SJCRH30 (cell line): ENCODE measurements at regions not wholly inside any gene's neighbourhood (a gene's known extent, or its start where the extent isn't known, plus 50 kb on each side); places are given as distances from the start of the nearest gene placed in this dataset.
"Not testable (repeated sequence)": the region's sequence is repeated elsewhere in the genome, so short reads cannot be mapped to it uniquely, and the experiment has no call there.

Source experiments
- DNase-seq, 2 experiments: peaks; one replicate each; pipeline ENCODE4 v3.0.0-alpha.2; 2015 to 2020
- H3K27ac ChIP-seq: fragments of 250-450 bp; sonication (Bioruptor Pico); 2 replicates; pipeline ENCODE4 v1.5.1; 2020; ENCODE audit warnings: mild to moderate bottlenecking, moderate library complexity
- H3K27me3 ChIP-seq: fragments of 250-450 bp; sonication (Bioruptor Pico); 2 replicates; pipeline ENCODE4 v1.5.1; 2020; ENCODE audit warnings: mild to moderate bottlenecking, moderate library complexity
- H3K36me3 ChIP-seq: fragments of 250-450 bp; sonication (Bioruptor Pico); 2 replicates; pipeline ENCODE4 v1.5.1; 2020; ENCODE audit warnings: mild to moderate bottlenecking, moderate library complexity
- H3K4me1 ChIP-seq: fragments of 250-450 bp; sonication (Bioruptor Pico); 2 replicates; pipeline ENCODE4 v1.5.1; 2020; ENCODE audit warnings: mild to moderate bottlenecking, moderate library complexity
- H3K4me3 ChIP-seq: fragments of 250-450 bp; sonication (Bioruptor Pico); 2 replicates; pipeline ENCODE4 v1.5.1; 2020; ENCODE audit warnings: mild to moderate bottlenecking, moderate library complexity
- H3K9me3 ChIP-seq: fragments of 250-450 bp; sonication (Bioruptor Pico); replicated peaks from 2 replicates; pipeline ENCODE4 v1.5.1; 2020; ENCODE audit warnings: mild to moderate bottlenecking, moderate library complexity

DNA sequence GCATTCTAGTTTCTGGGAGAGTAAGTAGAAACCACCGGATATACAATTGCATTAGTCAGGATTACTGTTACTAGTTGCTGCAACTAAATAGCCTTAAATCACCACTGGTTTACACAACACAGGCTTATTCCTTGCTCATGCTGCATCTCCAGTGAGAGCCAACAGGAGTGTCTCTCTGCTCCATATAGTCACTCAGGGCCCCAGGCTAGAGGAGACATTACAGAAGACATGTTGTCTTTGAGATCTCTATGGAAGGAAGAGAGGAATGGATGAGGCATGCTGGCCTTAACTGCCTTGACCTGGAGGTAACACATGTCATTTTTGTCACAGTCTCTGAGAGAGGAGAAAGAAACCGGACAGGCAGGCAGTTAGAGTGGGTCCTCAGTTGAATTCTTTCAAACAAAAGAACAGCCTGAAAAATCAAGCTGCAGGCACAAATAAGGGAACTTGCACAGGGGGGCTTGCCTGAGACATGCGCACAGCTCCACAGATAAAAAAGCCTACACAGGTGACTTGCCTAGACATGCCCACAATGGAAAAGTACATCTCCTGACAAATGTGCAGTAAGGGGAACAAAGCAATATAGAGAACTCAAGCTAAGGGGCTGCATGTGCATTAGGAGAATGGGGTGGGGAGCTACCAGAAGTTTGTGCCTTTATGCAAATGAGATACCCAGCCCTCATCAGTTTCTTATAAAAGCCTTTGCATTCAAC is 348.0 kb downstream of the TYW1 start:
- no peaks in the 10 kb centered on the region for H3K4me1 ChIP-seq
- no peak overlapping the region for H3K4me3 ChIP-seq
- H3K9me3 ChIP-seq, result no peaks in the 10 kb centered on the region; the same call in 1 of the 2 replicates
- H3K27me3 ChIP-seq, result no peaks in the 10 kb centered on the region
- H3K27ac ChIP-seq, result no peak overlapping the region
- DNase-seq, result no peak
- H3K36me3 ChIP-seq, result peaks cover 12% of the 10 kb centered on the region; the same call in 1 of the 2 replicates

DNA sequence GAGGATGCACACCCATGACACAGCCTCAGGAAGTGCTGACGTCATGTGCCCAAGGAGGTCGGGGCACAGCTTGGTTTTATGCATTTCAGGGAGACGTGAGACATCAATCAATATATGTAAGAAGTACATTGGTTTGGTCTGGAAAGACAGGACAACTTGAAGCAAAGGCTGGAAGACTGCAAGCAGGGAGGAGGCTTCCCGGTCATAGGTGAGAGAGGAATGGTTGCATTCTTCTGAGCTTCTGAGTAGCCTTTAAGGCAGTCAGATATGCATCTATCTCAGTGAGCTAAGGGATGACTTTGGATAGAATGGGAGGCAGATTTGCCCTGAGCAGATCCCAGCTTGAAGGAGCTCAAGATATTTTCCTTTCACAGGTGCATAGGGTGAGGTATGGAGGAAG is 349.5 kb downstream of the TYW1 start:
- no peak for DNase-seq
- Histone ChIP-seq H3K36me3 (0 out of 2 replicates have a peak, but pooled peaks cover 3% of the 10 kb centered on the region), H3K4me1 (no peaks in the 10 kb centered on the region), H3K4me3 (no peak overlapping the region), H3K9me3 (no peaks in the 10 kb centered on the region; the same call in 1 of the 2 replicates), H3K27me3 (no peaks in the 10 kb centered on the region), H3K27ac (no peak overlapping the region)

DNA sequence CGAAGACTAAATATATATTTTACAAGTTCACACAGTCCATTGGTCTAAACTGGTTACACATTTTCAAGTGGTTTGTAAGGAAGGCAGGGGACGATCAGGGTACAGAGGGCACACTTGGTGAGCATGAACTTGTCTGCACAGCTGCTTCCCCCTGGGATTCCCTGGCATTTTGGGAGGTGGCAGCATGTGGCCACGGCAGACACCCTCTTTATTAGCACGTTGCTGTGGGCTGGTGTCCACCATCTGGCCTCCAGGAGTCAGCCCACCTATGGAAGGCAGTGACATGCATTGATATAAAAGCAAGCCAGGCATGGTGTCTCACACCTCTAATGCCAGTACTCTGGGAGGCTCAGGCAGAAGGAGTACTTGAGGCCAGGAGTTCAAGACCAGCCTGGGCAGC is 350.2 kb downstream of the TYW1 start:
- Histone ChIP-seq H3K4me3 (no peak overlapping the region), H3K27me3 (no peaks in the 10 kb centered on the region), H3K9me3 (no peaks in the 10 kb centered on the region; the same call in 1 of the 2 replicates), H3K36me3 (0 out of 2 replicates have a peak, but pooled peaks cover 2% of the 10 kb centered on the region), H3K4me1 (no peaks in the 10 kb centered on the region), H3K27ac (no peak overlapping the region)
- DNase-seq, result no peak

DNA sequence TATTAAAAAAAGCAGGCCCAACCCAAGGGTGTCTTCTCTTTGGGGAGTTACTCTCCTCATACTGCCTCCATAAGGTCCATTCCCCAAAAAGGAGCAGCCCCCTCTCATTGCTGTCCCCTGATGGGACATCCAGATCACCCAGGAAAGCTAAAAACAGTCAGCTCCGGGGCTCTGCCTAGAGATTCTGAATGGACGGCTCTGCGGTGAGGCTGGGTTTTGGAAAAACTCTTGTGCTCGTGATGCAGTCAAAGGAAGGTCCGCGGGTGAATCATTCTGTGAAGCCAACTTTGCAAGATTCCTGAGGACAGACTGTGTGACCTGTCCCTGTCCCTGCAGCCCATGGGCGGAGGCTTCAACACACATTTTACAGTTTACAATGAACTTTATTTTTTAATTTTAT is 351.5 kb downstream of the TYW1 start:
- H3K4me1 ChIP-seq, result no peaks in the 10 kb centered on the region
- no peak overlapping the region for H3K4me3 ChIP-seq
- no peaks in the 10 kb centered on the region; the same call in 1 of the 2 replicates for H3K9me3 ChIP-seq
- 0 out of 2 replicates have a peak, but pooled peaks cover 2% of the 10 kb centered on the region for H3K36me3 ChIP-seq
- DNase-seq, result no peak
- no peaks in the 10 kb centered on the region for H3K27me3 ChIP-seq
- no peak overlapping the region for H3K27ac ChIP-seq

DNA sequence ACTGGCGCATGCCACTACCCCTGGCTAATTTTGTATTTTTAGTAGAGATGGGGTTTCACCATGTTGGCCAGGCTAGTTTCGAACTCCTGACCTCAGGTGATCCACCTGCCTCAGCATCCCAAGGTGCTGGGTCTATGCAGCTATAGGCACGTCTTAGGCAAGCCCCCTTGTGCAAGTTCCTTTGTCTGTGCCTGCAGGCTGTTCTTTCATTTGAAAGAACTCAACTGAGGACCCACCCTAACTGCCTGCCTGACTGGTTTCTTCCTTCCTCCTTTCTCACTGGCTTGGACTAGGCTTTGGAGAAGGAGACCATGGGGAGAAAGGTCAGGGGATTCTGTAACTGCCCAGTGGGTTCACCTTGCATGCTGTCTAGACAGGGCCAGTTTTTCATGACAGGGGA is 361.0 kb downstream of the TYW1 start:
- not testable (repeated sequence) for H3K4me1 ChIP-seq, H3K9me3 ChIP-seq, DNase-seq, H3K36me3 ChIP-seq, H3K27ac ChIP-seq, H3K4me3 ChIP-seq, H3K27me3 ChIP-seq

DNA sequence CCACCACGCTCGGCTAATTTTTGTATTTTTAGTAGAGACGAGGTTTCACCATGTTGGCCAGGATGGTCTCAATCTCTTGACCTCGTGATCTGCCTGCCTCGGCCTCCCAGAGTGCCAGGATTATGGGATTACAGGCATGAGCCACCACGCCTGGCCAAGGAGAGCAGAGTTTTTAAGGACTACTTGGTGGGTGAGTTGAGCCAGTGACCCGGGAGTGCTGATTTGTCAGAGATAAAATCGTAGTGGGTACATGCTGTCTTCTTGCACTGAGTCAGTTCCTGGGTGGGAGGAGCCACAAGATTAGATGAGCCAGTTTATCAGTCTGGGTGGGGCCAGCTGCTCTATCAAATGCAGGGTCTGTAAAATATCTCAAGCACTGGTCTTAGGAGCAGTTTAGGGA is 361.7 kb downstream of the TYW1 start:
- DNase-seq, result not testable (repeated sequence)

DNA sequence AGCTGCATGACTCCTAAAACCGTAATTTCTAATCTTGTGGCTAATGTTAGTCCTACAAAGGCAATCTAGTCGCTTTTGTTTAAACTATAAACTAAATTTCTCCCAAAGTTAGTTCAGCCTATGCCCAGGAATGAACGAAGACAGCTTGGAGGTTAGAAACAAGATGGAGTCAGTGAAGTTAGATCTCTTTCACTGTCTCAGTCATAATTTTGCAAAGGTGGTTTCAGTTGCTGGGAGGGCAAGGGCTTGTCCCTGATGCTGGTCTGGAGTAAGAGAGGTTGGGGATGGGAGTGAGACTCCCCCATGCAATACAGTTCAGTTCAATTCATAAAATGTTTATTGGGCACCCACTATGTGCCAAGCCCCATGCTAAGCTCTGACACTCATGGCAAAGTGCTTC is 362.1 kb downstream of the TYW1 start:
- H3K27me3 ChIP-seq, H3K4me1 ChIP-seq, DNase-seq, H3K4me3 ChIP-seq, H3K9me3 ChIP-seq, H3K36me3 ChIP-seq, H3K27ac ChIP-seq: not testable (repeated sequence)

More for the DNA sequence above, 361.7 kb downstream of the TYW1 start:
- H3K4me3 ChIP-seq, H3K4me1 ChIP-seq, H3K27me3 ChIP-seq, H3K9me3 ChIP-seq, H3K36me3 ChIP-seq, H3K27ac ChIP-seq: not testable (repeated sequence)

DNA sequence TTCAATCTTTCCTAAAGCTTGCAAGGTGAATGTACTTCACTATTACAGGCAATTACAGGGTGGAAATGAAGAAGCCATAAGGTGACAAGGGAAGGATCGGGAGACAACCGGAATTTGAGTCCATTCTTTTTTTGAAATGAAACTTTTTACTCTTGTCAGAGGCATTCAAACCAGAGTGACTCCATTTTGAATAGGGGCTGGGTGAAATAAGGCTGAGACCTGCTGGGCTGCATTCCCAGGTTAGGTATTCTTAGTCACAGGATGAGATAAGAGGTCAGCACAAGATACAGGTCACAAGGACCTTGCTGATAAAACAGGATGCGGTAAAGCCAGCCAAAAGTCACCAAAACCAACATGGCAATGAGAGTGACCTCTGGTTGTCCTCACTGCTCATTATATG is 363.3 kb downstream of the TYW1 start:
- no peaks in the 10 kb centered on the region for H3K36me3 ChIP-seq
- no peak overlapping the region for H3K27ac ChIP-seq

DNA sequence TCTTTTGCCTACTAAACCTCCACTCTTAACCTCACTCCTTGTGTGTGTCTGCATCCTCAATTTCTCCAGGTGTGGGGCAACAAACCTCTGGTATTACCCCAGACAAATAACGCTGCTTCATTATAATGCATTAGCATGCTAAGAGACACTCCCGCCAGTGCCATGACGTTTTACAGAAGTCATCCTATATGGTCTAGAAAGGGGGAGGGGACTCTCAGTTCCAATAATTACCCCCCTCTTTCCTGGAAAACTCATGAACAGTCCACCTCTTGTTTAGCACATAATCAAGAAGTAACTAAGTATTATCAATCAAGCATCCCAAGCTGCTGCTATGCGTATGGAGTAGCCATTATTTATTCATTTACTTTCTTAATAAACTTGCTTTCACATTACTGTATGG is 364.5 kb downstream of the TYW1 start:
- H3K36me3 ChIP-seq, result no peaks in the 10 kb centered on the region
- no peak for DNase-seq
- H3K4me3 ChIP-seq, result no peak overlapping the region
- H3K27me3 ChIP-seq, result no peaks in the 10 kb centered on the region
- H3K27ac ChIP-seq, result no peak overlapping the region
- H3K4me1 ChIP-seq, result no peaks in the 10 kb centered on the region
- peaks cover 7% of the 10 kb centered on the region; the same call in 1 of the 2 replicates for H3K9me3 ChIP-seq

More for the DNA sequence above, 363.3 kb downstream of the TYW1 start:
- H3K4me3 ChIP-seq, result no peak overlapping the region
- DNase-seq, result no peak
- peaks cover 7% of the 10 kb centered on the region; the same call in 1 of the 2 replicates for H3K9me3 ChIP-seq
- no peaks in the 10 kb centered on the region for H3K27me3 ChIP-seq
- no peaks in the 10 kb centered on the region for H3K4me1 ChIP-seq

DNA sequence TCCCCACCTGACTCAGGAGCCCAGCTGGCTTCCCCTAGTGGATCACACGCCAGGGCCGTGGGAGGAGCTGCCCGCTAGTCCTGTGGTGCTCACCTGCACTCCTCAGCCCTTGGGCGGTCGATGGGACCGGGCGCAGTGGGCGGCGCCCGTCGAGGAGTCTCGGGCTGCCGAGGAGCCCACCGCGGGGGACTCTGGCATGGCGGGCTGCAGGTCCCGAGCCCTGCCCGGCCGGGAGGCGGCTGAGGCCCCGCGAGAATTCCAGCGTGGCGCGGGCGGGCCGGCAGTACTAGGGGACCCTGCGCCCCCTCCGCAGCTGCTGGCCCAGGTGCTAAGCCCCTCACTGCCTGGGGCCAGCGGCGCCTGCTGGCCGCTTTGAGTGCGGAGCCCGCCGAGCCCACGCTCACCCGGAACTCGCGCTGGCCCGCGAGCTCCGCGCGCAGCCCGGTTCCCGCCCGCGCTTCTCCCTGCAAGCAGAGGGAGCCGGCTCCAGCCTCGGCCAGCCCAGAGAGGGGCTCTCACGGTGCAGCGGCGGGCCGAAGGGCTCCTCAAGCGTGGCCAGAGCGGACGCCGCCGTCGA is 367.9 kb downstream of the TYW1 start:
- peak overlapping the region; percentile 53 for H3K4me3 ChIP-seq
- H3K4me1 ChIP-seq, result no peaks in the 10 kb centered on the region
- H3K9me3 ChIP-seq, result 0 out of 2 replicates have a peak, but pooled peaks cover 5% of the 10 kb centered on the region
- no peaks in the 10 kb centered on the region for H3K27me3 ChIP-seq
- H3K36me3 ChIP-seq, result no peaks in the 10 kb centered on the region
- peak; percentile 24 to 49 for DNase-seq
- no peak overlapping the region for H3K27ac ChIP-seq

DNA sequence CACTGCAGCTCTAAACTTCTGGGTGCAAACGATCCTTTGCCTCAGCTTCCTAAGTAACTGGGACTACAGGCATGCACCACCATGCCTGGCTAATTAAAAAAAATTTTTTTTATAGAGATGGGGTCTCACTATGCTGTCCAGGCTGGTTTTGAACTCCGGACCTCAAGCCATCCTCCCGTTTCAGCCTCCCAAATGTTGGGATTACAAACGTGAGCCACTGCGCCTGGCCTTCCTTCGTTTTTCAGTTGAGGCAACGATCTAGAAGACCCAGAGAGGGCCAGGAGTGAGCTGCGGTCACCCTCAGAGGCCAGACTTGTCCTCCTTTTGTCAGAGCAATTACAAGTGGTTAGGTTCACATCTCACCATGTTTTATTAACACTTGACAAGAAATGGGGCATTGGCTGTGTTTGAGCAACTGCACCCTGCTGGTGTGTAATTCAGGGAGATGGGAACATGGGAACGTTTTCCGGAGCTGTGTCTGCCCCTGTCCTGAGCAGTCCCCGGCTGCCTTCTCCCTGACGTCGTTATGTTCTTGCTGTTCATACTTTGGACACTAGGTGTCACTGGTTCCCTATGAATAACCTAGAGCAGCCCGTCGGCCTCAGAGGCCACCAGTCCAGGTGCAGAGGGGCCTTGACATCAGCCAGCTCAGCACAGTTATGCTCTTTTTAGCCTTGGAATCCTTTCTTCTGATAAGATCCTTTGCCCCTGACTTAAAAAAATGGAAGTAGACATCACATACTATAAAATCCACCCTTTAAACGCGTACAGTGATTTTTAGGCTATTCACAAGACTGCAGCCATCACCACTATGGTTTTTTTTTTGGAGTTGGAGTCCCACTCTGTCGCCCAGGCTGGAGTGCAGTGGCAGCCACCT is 375.0 kb downstream of the TYW1 start:
- no peak overlapping the region for H3K27ac ChIP-seq
- 0 out of 2 replicates have a peak, but pooled peaks cover 5% of the 10 kb centered on the region for H3K9me3 ChIP-seq
- H3K27me3 ChIP-seq, result no peaks in the 10 kb centered on the region
- no peak overlapping the region for H3K4me3 ChIP-seq
- no peaks in the 10 kb centered on the region for H3K36me3 ChIP-seq
- H3K4me1 ChIP-seq, result no peaks in the 10 kb centered on the region
- peak; percentile 70 to 93 for DNase-seq

DNA sequence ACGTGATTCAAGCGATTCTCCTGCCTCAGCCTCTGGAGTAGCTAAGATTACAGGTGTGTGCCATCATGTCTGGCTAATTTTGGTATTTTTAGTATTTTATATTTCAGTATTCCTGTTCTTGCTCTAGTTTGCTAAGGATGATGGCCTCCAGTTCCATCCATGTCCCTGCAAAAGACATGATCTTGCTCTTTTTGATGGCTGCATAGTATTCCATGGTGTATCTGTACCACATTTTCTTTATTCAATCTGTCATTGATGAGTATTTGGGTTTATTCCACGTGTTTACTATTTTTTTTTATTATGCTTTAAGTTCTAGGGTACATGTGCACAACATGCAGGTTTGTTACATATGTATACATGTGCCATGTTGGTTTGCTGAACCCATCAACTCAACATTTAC is 376.8 kb downstream of the TYW1 start:
- not testable (repeated sequence) for H3K4me1 ChIP-seq, DNase-seq, H3K36me3 ChIP-seq, H3K4me3 ChIP-seq, H3K27me3 ChIP-seq, H3K9me3 ChIP-seq, H3K27ac ChIP-seq

DNA sequence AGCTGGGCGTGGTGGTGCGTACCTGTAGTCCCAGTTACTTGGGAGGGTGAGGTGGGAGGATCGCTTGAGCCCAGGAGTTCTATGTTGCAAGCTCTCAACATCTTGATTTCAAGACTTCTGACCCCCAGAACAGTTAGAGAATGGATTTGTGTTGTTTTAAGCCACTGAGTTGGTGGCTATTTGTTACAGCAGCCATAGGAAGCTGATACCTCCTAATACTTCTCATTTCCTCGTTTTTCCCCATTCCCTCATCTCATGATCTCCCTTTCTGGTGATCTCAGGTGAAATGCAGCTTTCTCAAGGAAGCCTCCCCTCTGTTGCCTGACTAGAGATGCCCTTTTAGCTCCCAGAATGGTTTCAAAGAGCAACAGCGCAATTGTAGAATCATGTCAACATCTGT is 378.8 kb downstream of the TYW1 start:
- Histone ChIP-seq H3K4me3 (no peak overlapping the region), H3K27ac (no peak overlapping the region), H3K4me1 (no peaks in the 10 kb centered on the region), H3K9me3 (peaks cover under 1% of the 10 kb centered on the region; the same call in 1 of the 2 replicates), H3K36me3 (no peaks in the 10 kb centered on the region), H3K27me3 (no peaks in the 10 kb centered on the region)
- no peak for DNase-seq

DNA sequence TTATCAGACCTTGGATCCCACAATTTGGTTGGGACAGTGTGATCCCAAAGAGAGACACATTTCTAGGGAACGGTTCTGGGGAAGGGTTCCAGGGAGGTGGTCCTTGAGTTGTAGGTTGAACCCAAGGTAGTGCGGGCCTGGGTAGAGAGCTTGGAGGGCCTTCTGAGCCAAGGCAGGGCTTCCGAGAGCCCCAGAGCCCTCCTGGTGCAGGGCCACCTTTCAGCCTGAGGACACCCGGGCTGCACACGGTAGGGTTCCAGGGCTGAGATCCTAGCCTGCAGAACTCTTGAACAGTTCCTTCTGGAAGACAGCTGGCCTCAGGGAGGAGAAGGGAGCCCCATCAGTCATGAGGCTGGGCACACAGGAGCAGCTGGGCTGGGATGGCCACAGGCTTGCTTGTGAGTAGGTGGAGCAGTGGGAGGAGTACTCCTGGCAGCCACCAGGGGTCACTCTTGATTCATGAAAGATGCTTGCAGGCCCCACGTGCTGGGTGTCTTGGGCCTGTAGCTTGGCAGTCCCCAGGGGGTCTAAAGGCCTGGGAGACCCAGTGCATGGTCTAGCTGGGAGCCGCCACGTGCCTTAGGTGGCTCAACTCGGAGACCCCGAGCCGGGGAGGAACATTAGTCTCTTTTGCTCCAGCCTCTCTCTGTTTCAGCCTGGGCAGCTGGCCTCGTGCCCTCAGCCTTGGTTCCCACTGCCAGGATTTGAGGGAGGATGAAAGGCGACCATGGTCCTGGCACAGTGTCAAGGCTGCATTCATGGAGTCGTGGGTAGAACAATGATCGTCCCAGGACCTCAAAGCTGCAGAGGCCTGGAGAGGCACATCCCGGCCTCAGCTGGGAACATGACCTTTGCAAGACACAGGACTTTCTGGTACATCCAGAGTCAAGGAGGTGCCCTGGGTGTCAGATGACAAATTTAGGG is 381.6 kb downstream of the TYW1 start:
- Histone ChIP-seq H3K4me1 (no peaks in the 10 kb centered on the region), H3K27ac (no peak overlapping the region), H3K4me3 (no peak overlapping the region), H3K9me3 (peaks cover 7% of the 10 kb centered on the region; the same call in 1 of the 2 replicates), H3K36me3 (no peaks in the 10 kb centered on the region), H3K27me3 (no peaks in the 10 kb centered on the region)
- peak; percentile 88 to 96 for DNase-seq
